KMS-11 (cell line): ENCODE measurements at regions not wholly inside any gene's neighbourhood (a gene's known extent, or its start where the extent isn't known, plus 50 kb on each side); places are given as distances from the start of the nearest gene placed in this dataset.
A peak's percentile ranks its signal among the peaks of the same experiment; 100 is the strongest.

Source experiments
- H2AFZ ChIP-seq: fragments of 200-600 bp; sonication (generic); 2 replicates; pipeline ENCODE4 v1.6.1; 2016; ENCODE audit warnings: antibody characterized with exemption, mixed run types, low read depth
- H3K27ac ChIP-seq: fragments of 200-600 bp; sonication (generic); 2 replicates; pipeline ENCODE4 v1.6.1; 2016; ENCODE audit warnings: mild to moderate bottlenecking, mixed run types
- H3K27me3 ChIP-seq: fragments of 200-600 bp; sonication (generic); 2 replicates; pipeline ENCODE4 v1.6.1; 2017; ENCODE audit warnings: mild to moderate bottlenecking, low read depth, mixed run types, moderate library complexity; ENCODE audit not compliant: insufficient read depth
- H3K36me3 ChIP-seq: fragments of 200-600 bp; sonication (generic); 2 replicates; pipeline ENCODE4 v1.6.1; 2017; ENCODE audit warnings: mild to moderate bottlenecking, mixed run types; ENCODE audit not compliant: insufficient read depth
- H3K4me1 ChIP-seq: fragments of 200-600 bp; sonication (generic); 2 replicates; pipeline ENCODE4 v1.6.1; 2016; ENCODE audit warnings: mild to moderate bottlenecking, low read depth, mixed run types; ENCODE audit not compliant: poor library complexity, severe bottlenecking
- H3K4me2 ChIP-seq: fragments of 200-600 bp; sonication (generic); 2 replicates; pipeline ENCODE4 v1.7.0; 2016; ENCODE audit warnings: mild to moderate bottlenecking, mixed run types
- H3K4me3 ChIP-seq: fragments of 200-600 bp; sonication (generic); IDR thresholded peaks from 2 replicates; pipeline ENCODE4 v1.6.1; 2017; ENCODE audit warnings: low read depth, low read length, mixed read lengths; ENCODE audit not compliant: insufficient read depth
- H3K79me2 ChIP-seq: fragments of 200-600 bp; sonication (generic); 2 replicates; pipeline ENCODE4 v1.6.1; 2016; ENCODE audit warnings: low read depth, mixed run types; ENCODE audit not compliant: insufficient read depth
- H3K9ac ChIP-seq: fragments of 200-600 bp; sonication (generic); 2 replicates; pipeline ENCODE4 v1.6.1; 2016; ENCODE audit warnings: mild to moderate bottlenecking, mixed run types
- H4K20me1 ChIP-seq: fragments of 200-600 bp; sonication (generic); 2 replicates; pipeline ENCODE4 v1.6.1; 2016; ENCODE audit warnings: mild to moderate bottlenecking, mixed run types; ENCODE audit not compliant: insufficient read depth
- TF ChIP-seq, protein P1 (sequence below): fragments of 200-600 bp; sonication (generic); conservative IDR thresholded peaks from 2 replicates; pipeline ENCODE4 v1.6.1; 2017; ENCODE audit warnings: low read depth, mild to moderate bottlenecking, antibody characterized with exemption, low read length, moderate library complexity, mixed read lengths

DNA sequence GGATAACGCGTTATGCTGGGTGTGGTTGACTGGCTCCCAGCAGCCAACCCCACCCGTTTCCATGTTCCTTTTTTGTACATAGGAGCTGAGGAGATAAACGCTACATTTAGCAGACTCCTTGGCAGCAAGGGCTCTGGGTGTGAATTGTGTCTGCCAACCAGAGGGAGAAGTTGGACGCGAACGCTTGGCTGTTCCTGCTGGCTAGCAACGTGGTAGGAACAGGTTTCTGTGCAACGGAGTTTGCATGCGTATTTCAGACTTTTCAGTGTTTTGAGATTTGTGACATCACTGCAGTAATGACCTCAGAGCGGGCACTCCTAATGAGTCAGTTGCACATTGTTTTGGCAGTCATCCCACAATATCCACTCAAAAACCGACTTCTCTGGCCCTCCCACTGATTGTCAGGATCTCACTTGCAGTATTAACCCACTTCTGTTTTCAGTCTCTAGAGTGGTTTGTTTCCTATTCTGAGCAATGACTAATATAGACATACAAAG, 98.7 kb upstream of the RGS1 start:
- no peaks in the 10 kb centered on the region for H3K36me3 ChIP-seq
- no peak overlapping the region for H3K4me3 ChIP-seq
- no peaks in the 10 kb centered on the region for H4K20me1 ChIP-seq
- H3K27me3 ChIP-seq: no peaks in the 10 kb centered on the region
- H3K27ac ChIP-seq: no peak overlapping the region
- H3K4me1 ChIP-seq: peaks cover 16% of the 10 kb centered on the region
- H2AFZ ChIP-seq: no peak overlapping the region
- TF ChIP-seq, protein P1, sequence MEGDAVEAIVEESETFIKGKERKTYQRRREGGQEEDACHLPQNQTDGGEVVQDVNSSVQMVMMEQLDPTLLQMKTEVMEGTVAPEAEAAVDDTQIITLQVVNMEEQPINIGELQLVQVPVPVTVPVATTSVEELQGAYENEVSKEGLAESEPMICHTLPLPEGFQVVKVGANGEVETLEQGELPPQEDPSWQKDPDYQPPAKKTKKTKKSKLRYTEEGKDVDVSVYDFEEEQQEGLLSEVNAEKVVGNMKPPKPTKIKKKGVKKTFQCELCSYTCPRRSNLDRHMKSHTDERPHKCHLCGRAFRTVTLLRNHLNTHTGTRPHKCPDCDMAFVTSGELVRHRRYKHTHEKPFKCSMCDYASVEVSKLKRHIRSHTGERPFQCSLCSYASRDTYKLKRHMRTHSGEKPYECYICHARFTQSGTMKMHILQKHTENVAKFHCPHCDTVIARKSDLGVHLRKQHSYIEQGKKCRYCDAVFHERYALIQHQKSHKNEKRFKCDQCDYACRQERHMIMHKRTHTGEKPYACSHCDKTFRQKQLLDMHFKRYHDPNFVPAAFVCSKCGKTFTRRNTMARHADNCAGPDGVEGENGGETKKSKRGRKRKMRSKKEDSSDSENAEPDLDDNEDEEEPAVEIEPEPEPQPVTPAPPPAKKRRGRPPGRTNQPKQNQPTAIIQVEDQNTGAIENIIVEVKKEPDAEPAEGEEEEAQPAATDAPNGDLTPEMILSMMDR: no peak
- no peaks in the 10 kb centered on the region for H3K79me2 ChIP-seq
- no peak overlapping the region for H3K9ac ChIP-seq
- H3K4me2 ChIP-seq: no peak overlapping the region

DNA sequence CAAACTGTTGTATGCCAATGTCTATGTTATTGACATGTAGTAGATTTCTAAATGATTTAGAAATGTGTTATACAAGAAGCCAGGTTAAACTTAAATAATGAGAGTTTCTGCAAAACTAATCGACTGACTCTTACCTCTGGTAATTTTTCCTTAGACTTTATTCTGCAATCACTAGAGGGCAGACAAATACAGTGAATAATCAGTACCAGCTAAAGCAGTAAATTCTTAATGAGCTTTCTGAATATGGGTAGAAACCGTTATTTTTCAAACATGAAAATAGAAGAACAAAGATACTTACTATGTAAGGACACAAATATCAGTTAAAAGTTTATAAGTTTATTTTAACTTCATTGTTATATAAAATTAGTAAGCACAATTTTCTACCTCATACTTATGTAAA, 97.9 kb upstream of the RGS1 start:
- no peak overlapping the region for H3K27ac ChIP-seq
- H3K4me1 ChIP-seq: peaks cover 16% of the 10 kb centered on the region
- no peak overlapping the region for H3K9ac ChIP-seq
- H2AFZ ChIP-seq: no peak overlapping the region
- no peak overlapping the region; the same call in 1 of the 2 replicates for H3K4me2 ChIP-seq
- TF ChIP-seq, protein P1: peak; percentile 91
- H3K36me3 ChIP-seq: no peaks in the 10 kb centered on the region
- no peaks in the 10 kb centered on the region for H4K20me1 ChIP-seq
- H3K27me3 ChIP-seq: no peaks in the 10 kb centered on the region
- no peak overlapping the region for H3K4me3 ChIP-seq
- H3K79me2 ChIP-seq: no peaks in the 10 kb centered on the region

DNA sequence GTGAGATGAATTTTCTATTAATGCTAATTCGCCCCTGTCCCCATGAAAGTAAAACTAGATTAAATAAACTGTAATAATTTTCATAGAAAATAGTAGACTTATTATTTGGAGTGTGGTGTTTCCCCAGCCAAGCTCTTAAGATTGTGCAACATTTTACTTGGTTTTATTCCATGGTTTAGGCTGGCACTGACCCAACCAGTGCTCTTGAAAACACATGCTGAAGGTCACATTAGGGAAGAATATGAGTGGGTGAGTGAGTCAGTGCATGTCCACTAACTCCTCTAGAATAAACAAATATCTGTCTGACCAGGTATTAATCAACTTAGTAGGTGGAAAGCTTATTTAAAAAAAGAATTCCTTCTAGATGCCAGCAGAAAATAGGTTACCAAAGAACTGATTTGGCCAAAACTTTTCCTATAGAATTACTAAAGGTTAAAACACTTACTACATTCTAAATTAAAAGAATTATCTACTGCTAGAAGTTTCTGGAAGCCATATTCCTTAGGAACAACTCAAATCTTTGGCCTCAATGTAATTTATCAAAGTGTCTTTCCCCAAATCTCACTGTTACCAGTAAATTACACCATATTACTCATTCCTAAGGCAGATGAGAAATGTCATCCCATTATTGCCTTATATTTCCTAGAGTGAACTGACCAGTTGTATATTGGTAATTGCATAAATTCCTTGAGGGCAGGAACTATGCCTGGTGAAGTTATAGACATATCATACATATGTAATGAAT, 89.7 kb upstream of the RGS1 start:
- Histone ChIP-seq H3K4me2 (no peak overlapping the region), H3K79me2 (no peaks in the 10 kb centered on the region), H3K27me3 (no peaks in the 10 kb centered on the region), H3K4me1 (peaks cover 20% of the 10 kb centered on the region), H2AFZ (no peak overlapping the region), H3K4me3 (no peak overlapping the region), H4K20me1 (no peaks in the 10 kb centered on the region), H3K36me3 (no peaks in the 10 kb centered on the region), H3K9ac (no peak overlapping the region), H3K27ac (no peak overlapping the region)
- TF ChIP-seq, protein P1: no peak

DNA sequence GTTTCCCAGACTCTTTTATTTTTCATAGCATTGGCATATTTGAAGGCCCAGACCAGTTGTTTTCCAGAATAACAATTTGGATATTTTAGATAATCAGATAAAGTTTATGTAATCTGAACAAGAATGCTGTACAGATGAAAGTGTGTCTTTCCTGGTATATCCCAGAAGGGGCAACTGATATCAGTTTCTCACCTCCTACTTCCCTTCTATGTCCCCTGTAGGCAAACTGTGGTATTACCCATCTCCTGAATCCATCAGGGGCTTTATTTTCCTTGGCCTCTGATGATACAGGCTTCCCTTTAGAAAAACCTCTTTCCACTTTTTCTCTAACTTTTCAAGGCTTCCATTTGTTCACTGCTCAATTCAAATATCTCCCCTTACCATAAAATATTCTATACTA, 87.5 kb upstream of the RGS1 start:
- Histone ChIP-seq H3K9ac (no peak overlapping the region), H3K4me1 (peaks cover 20% of the 10 kb centered on the region), H2AFZ (no peak overlapping the region), H3K4me2 (no peak overlapping the region), H3K36me3 (no peaks in the 10 kb centered on the region), H3K27me3 (no peaks in the 10 kb centered on the region), H4K20me1 (no peaks in the 10 kb centered on the region), H3K4me3 (no peak overlapping the region), H3K27ac (no peak overlapping the region), H3K79me2 (no peaks in the 10 kb centered on the region)
- TF ChIP-seq, protein P1: peak; percentile 65
